ENCODE measurements at regions not wholly inside any gene's neighbourhood (a gene's known extent, or its start where the extent isn't known, plus 50 kb on each side); places are given as distances from the start of the nearest gene placed in this dataset.

GRCh38 chr4:138650495-138650894 is 365.1 kb upstream of the NOCT start:
- no peaks in the 10 kb centered on the region for H3K36me3 ChIP-seq (ENCODE audit: insufficient read depth, low read length)
- peak overlapping the region; percentile 77 for H3K27ac ChIP-seq (ENCODE audit: low read depth, low read length)
- H2AFZ ChIP-seq (ENCODE audit: low read length): no peak overlapping the region
- no peaks in the 10 kb centered on the region for H3K9me3 ChIP-seq (ENCODE audit: low read depth, low read length)
- no peak for DNase-seq (ENCODE audit: insufficient read length, low spot score, missing footprints)
- no peak overlapping the region for H3K4me3 ChIP-seq (ENCODE audit: insufficient read depth, low read length)
- TF ChIP-seq CTCF (IDR thresholded peaks at IDR 0.05; ENCODE audit: extremely low read depth, low read depth, low read length): no peak
- H3K27me3 ChIP-seq (ENCODE audit: insufficient read depth, low read length): no peaks in the 10 kb centered on the region
- H4K20me1 ChIP-seq (ENCODE audit: insufficient read depth, low read length): no peaks in the 10 kb centered on the region
- H3K4me2 ChIP-seq (ENCODE audit: insufficient read depth, low read length): no peak overlapping the region
- no peaks in the 10 kb centered on the region for H3K79me2 ChIP-seq (ENCODE audit: insufficient read depth, low read length)
- H3K4me1 ChIP-seq (ENCODE audit: insufficient read depth, low read length): peaks cover 12% of the 10 kb centered on the region

- no peaks in the 10 kb centered on the region for H4K20me1 ChIP-seq (ENCODE audit: insufficient read depth, low read length)
- no peaks in the 10 kb centered on the region for H3K79me2 ChIP-seq (ENCODE audit: insufficient read depth, low read length)
- H3K4me1 ChIP-seq (ENCODE audit: insufficient read depth, low read length): peaks cover 24% of the 10 kb centered on the region
- no peak overlapping the region for H3K4me3 ChIP-seq (ENCODE audit: insufficient read depth, low read length)
- no peak for DNase-seq (ENCODE audit: insufficient read length, low spot score, missing footprints)
- H3K36me3 ChIP-seq (ENCODE audit: insufficient read depth, low read length): no peaks in the 10 kb centered on the region
- H2AFZ ChIP-seq (ENCODE audit: low read length): no peak overlapping the region
- H3K4me2 ChIP-seq (ENCODE audit: insufficient read depth, low read length): no peak overlapping the region
- TF ChIP-seq CTCF (IDR thresholded peaks at IDR 0.05; ENCODE audit: extremely low read depth, low read depth, low read length): no peak
- H3K27me3 ChIP-seq (ENCODE audit: insufficient read depth, low read length): no peaks in the 10 kb centered on the region
- no peak overlapping the region for H3K27ac ChIP-seq (ENCODE audit: low read depth, low read length)
- no peaks in the 10 kb centered on the region for H3K9me3 ChIP-seq (ENCODE audit: low read depth, low read length)
Observed at GRCh38 chr4:138647433-138647832, 368.1 kb upstream of the NOCT start.

GRCh38 chr4:138646383-138646782 is 369.2 kb upstream of the NOCT start:
- Histone ChIP-seq H4K20me1 (ENCODE audit: insufficient read depth, low read length) (no peaks in the 10 kb centered on the region), H3K27me3 (ENCODE audit: insufficient read depth, low read length) (no peaks in the 10 kb centered on the region), H3K4me1 (ENCODE audit: insufficient read depth, low read length) (peaks cover 22% of the 10 kb centered on the region), H3K4me2 (ENCODE audit: insufficient read depth, low read length) (no peak overlapping the region), H3K36me3 (ENCODE audit: insufficient read depth, low read length) (no peaks in the 10 kb centered on the region), H3K9me3 (ENCODE audit: low read depth, low read length) (no peaks in the 10 kb centered on the region), H3K79me2 (ENCODE audit: insufficient read depth, low read length) (no peaks in the 10 kb centered on the region), H2AFZ (ENCODE audit: low read length) (no peak overlapping the region), H3K4me3 (ENCODE audit: insufficient read depth, low read length) (no peak overlapping the region), H3K27ac (ENCODE audit: low read depth, low read length) (no peak overlapping the region)
- TF ChIP-seq CTCF (IDR thresholded peaks at IDR 0.05; ENCODE audit: extremely low read depth, low read depth, low read length): no peak
- no peak for DNase-seq (ENCODE audit: insufficient read length, low spot score, missing footprints)

- DNase-seq (ENCODE audit: insufficient read length, low spot score, missing footprints): no peak
- no peaks in the 10 kb centered on the region for H3K79me2 ChIP-seq (ENCODE audit: insufficient read depth, low read length)
- no peaks in the 10 kb centered on the region for H3K36me3 ChIP-seq (ENCODE audit: insufficient read depth, low read length)
- no peaks in the 10 kb centered on the region for H3K27me3 ChIP-seq (ENCODE audit: insufficient read depth, low read length)
- no peak overlapping the region for H2AFZ ChIP-seq (ENCODE audit: low read length)
- no peak overlapping the region for H3K4me3 ChIP-seq (ENCODE audit: insufficient read depth, low read length)
- H3K4me1 ChIP-seq (ENCODE audit: insufficient read depth, low read length): peaks cover 14% of the 10 kb centered on the region
- no peaks in the 10 kb centered on the region for H4K20me1 ChIP-seq (ENCODE audit: insufficient read depth, low read length)
- no peak for TF ChIP-seq CTCF (IDR thresholded peaks at IDR 0.05; ENCODE audit: extremely low read depth, low read depth, low read length)
- no peaks in the 10 kb centered on the region for H3K9me3 ChIP-seq (ENCODE audit: low read depth, low read length)
- H3K4me2 ChIP-seq (ENCODE audit: insufficient read depth, low read length): no peak overlapping the region
- no peak overlapping the region for H3K27ac ChIP-seq (ENCODE audit: low read depth, low read length)
Observed at GRCh38 chr4:138645289-138645688, 370.3 kb upstream of the NOCT start.
